IPS-15b (cell line): ENCODE measurements at regions not wholly inside any gene's neighbourhood (a gene's known extent, or its start where the extent isn't known, plus 50 kb on each side); places are given as distances from the start of the nearest gene placed in this dataset.

Source experiments
- H3K27me3 ChIP-seq: one replicate; pipeline ENCODE4 v1.6.1; 2013; ENCODE audit warnings: low read length; ENCODE audit not compliant: control insufficient read depth, insufficient read depth
- H3K36me3 ChIP-seq: one replicate; pipeline ENCODE4 v1.6.1; 2013; ENCODE audit warnings: low read length; ENCODE audit not compliant: control insufficient read depth, insufficient read depth
- H3K4me1 ChIP-seq: one replicate; pipeline ENCODE4 v1.6.1; 2013; ENCODE audit warnings: mild to moderate bottlenecking, low read length; ENCODE audit not compliant: control insufficient read depth, insufficient read depth
- H3K4me3 ChIP-seq: one replicate; pipeline ENCODE4 v1.5.1; 2013; ENCODE audit warnings: low read depth, low read length
- H3K9ac ChIP-seq: one replicate; pipeline ENCODE4 v1.6.1; 2013; ENCODE audit warnings: low read depth, mild to moderate bottlenecking, low read length
- H3K9me3 ChIP-seq: one replicate; pipeline ENCODE4 v1.6.1; 2013; ENCODE audit warnings: mild to moderate bottlenecking, low read length; ENCODE audit not compliant: control insufficient read depth, insufficient read depth

- Histone ChIP-seq H3K4me1 (peaks cover 6% of the 10 kb centered on the region), H3K27me3 (peaks cover 16% of the 10 kb centered on the region), H3K4me3 (no peak overlapping the region), H3K9me3 (no peaks in the 10 kb centered on the region), H3K9ac (no peak overlapping the region), H3K36me3 (no peaks in the 10 kb centered on the region)
These were observed 131.8 kb upstream of the KRAS start for GRCh38 chr12:25382311-25383106.

GRCh38 chr12:25377469-25378177, 126.9 kb upstream of the KRAS start:
- no peak overlapping the region for H3K9ac ChIP-seq
- no peak overlapping the region for H3K4me3 ChIP-seq
- H3K4me1 ChIP-seq = no peaks in the 10 kb centered on the region
- no peaks in the 10 kb centered on the region for H3K27me3 ChIP-seq
- no peaks in the 10 kb centered on the region for H3K36me3 ChIP-seq
- no peaks in the 10 kb centered on the region for H3K9me3 ChIP-seq

- Histone ChIP-seq H3K4me3 (no peak overlapping the region), H3K36me3 (no peaks in the 10 kb centered on the region), H3K9me3 (no peaks in the 10 kb centered on the region), H3K4me1 (no peaks in the 10 kb centered on the region), H3K9ac (no peak overlapping the region), H3K27me3 (no peaks in the 10 kb centered on the region)
These were observed 126.3 kb upstream of the KRAS start for GRCh38 chr12:25376985-25377384.

GRCh38 chr12:25376407-25376806, 125.7 kb upstream of the KRAS start:
- Histone ChIP-seq H3K4me1 (no peaks in the 10 kb centered on the region), H3K27me3 (no peaks in the 10 kb centered on the region), H3K36me3 (no peaks in the 10 kb centered on the region), H3K4me3 (no peak overlapping the region), H3K9me3 (no peaks in the 10 kb centered on the region), H3K9ac (no peak overlapping the region)

GRCh38 chr12:25372969-25373817, 122.5 kb upstream of the KRAS start:
- H3K9ac ChIP-seq = no peak overlapping the region
- no peaks in the 10 kb centered on the region for H3K36me3 ChIP-seq
- H3K9me3 ChIP-seq = no peaks in the 10 kb centered on the region
- no peak overlapping the region for H3K4me3 ChIP-seq
- H3K27me3 ChIP-seq = no peaks in the 10 kb centered on the region
- no peaks in the 10 kb centered on the region for H3K4me1 ChIP-seq

- Histone ChIP-seq H3K4me1 (no peaks in the 10 kb centered on the region), H3K36me3 (no peaks in the 10 kb centered on the region), H3K4me3 (no peak overlapping the region), H3K27me3 (no peaks in the 10 kb centered on the region), H3K9me3 (no peaks in the 10 kb centered on the region), H3K9ac (no peak overlapping the region)
These were observed 121.3 kb upstream of the KRAS start for GRCh38 chr12:25372002-25372401.

- H3K36me3 ChIP-seq = no peaks in the 10 kb centered on the region
- H3K9me3 ChIP-seq = no peaks in the 10 kb centered on the region
- H3K9ac ChIP-seq = no peak overlapping the region
- H3K4me1 ChIP-seq = peaks cover 16% of the 10 kb centered on the region
- no peak overlapping the region for H3K4me3 ChIP-seq
- H3K27me3 ChIP-seq = no peaks in the 10 kb centered on the region
These were observed 117.8 kb upstream of the KRAS start for GRCh38 chr12:25368557-25368956.

GRCh38 chr12:25366122-25366521, 115.4 kb upstream of the KRAS start:
- Histone ChIP-seq H3K9ac (no peak overlapping the region), H3K27me3 (no peaks in the 10 kb centered on the region), H3K36me3 (no peaks in the 10 kb centered on the region), H3K4me3 (no peak overlapping the region), H3K4me1 (peaks cover 16% of the 10 kb centered on the region), H3K9me3 (no peaks in the 10 kb centered on the region)

GRCh38 chr12:25365340-25365730, 114.6 kb upstream of the KRAS start:
- Histone ChIP-seq H3K9me3 (no peaks in the 10 kb centered on the region), H3K4me3 (no peak overlapping the region), H3K4me1 (peaks cover 16% of the 10 kb centered on the region), H3K27me3 (no peaks in the 10 kb centered on the region), H3K36me3 (no peaks in the 10 kb centered on the region), H3K9ac (no peak overlapping the region)

GRCh38 chr12:25364529-25365339, 114.0 kb upstream of the KRAS start:
- no peak overlapping the region for H3K9ac ChIP-seq
- H3K9me3 ChIP-seq = no peaks in the 10 kb centered on the region
- peak overlapping the region; percentile 8 for H3K4me3 ChIP-seq
- no peaks in the 10 kb centered on the region for H3K36me3 ChIP-seq
- peaks cover 16% of the 10 kb centered on the region for H3K4me1 ChIP-seq
- no peaks in the 10 kb centered on the region for H3K27me3 ChIP-seq

GRCh38 chr12:25362646-25363045, 111.9 kb upstream of the KRAS start:
- Histone ChIP-seq H3K4me1 (peaks cover 16% of the 10 kb centered on the region), H3K36me3 (no peaks in the 10 kb centered on the region), H3K27me3 (no peaks in the 10 kb centered on the region), H3K9ac (no peak overlapping the region), H3K9me3 (no peaks in the 10 kb centered on the region), H3K4me3 (no peak overlapping the region)
